22Rv1 (cell line): ENCODE measurements at regions not wholly inside any gene's neighbourhood (a gene's known extent, or its start where the extent isn't known, plus 50 kb on each side); places are given as distances from the start of the nearest gene placed in this dataset.

Experiments
- H3K27ac ChIP-seq: fragments of 450-650 bp; 2 replicates; pipeline ENCODE4 v1.5.1; 2017
- CTCF ChIP-seq: fragments of 450-650 bp; IDR thresholded peaks from 2 replicates; pipeline ENCODE4 v1.5.1; 2017; ENCODE audit warnings: mild to moderate bottlenecking
- ZFX ChIP-seq: fragments of 450-650 bp; IDR thresholded peaks from 2 replicates; pipeline ENCODE4 v1.6.1; 2017; ENCODE audit warnings: antibody characterized with exemption, borderline replicate concordance

GRCh38 chr21:32130031-32130891, 148.6 kb downstream of the MIS18A start:
- H3K27ac ChIP-seq: no peak overlapping the region
- TF ChIP-seq ZFX (no peak), CTCF (no peak)

GRCh38 chr21:32127081-32127480, 151.8 kb downstream of the MIS18A start:
- no peak for TF ChIP-seq CTCF
- TF ChIP-seq ZFX: no peak
- H3K27ac ChIP-seq: no peak overlapping the region

GRCh38 chr21:32122082-32122481, 156.8 kb downstream of the MIS18A start:
- TF ChIP-seq CTCF: no peak
- no peak for TF ChIP-seq ZFX
- no peak overlapping the region for H3K27ac ChIP-seq

- TF ChIP-seq ZFX (no peak), CTCF (no peak)
- no peak overlapping the region for H3K27ac ChIP-seq
Observed at GRCh38 chr21:32120230-32120629, 158.6 kb downstream of the MIS18A start.

- H3K27ac ChIP-seq: no peak overlapping the region
- TF ChIP-seq CTCF: no peak
- no peak for TF ChIP-seq ZFX
Observed at GRCh38 chr21:32119811-32120210, 159.0 kb downstream of the MIS18A start.

- H3K27ac ChIP-seq: no peak overlapping the region
- TF ChIP-seq CTCF: no peak
- no peak for TF ChIP-seq ZFX
Observed at GRCh38 chr21:32119389-32119788, 159.5 kb downstream of the MIS18A start.

GRCh38 chr21:32114419-32115035, 164.3 kb downstream of the MIS18A start:
- no peak overlapping the region for H3K27ac ChIP-seq
- TF ChIP-seq ZFX: no peak
- no peak for TF ChIP-seq CTCF
